HEK293T (cell line): ENCODE measurements at regions not wholly inside any gene's neighbourhood (a gene's known extent, or its start where the extent isn't known, plus 50 kb on each side); places are given as distances from the start of the nearest gene placed in this dataset.

ENCODE experiments used
- CTCF ChIA-PET: fragments of 350-600 bp; formaldehyde crosslinking; extraction: SDS; loops from one replicate; lab custom pipeline; 2021; ENCODE audit warnings: antibody characterized with exemption, inconsistent platforms; lab: Yijun Ruan, JAX
- POLR2A ChIA-PET: fragments of 350-600 bp; formaldehyde crosslinking; extraction: SDS; loops from one replicate; lab custom pipeline; 2020; ENCODE audit warnings: antibody characterized with exemption, inconsistent platforms; lab: Yijun Ruan, JAX
- DNase-seq: peaks from one replicate; pipeline ENCODE4 v3.0.0; 2012; ENCODE audit warnings: mixed read lengths; ENCODE audit errors: extremely low spot score
- ARNT ChIP-seq: fragments of 450-650 bp; IDR thresholded peaks from 2 replicates; pipeline ENCODE4 v1.6.1; 2017; ENCODE audit warnings: mild to moderate bottlenecking
- BHLHE40 ChIP-seq: fragments of 450-650 bp; IDR thresholded peaks from 2 replicates; pipeline ENCODE4 v1.6.1; 2016; ENCODE audit warnings: mild to moderate bottlenecking, moderate library complexity, borderline replicate concordance
- CTBP1 ChIP-seq: fragments of 450-650 bp; IDR thresholded peaks from 2 replicates; pipeline ENCODE4 v1.6.1; 2016; ENCODE audit warnings: borderline replicate concordance
- ELF4 ChIP-seq: fragments of 450-650 bp; IDR thresholded peaks from 2 replicates; pipeline ENCODE4 v1.6.1; 2017; ENCODE audit warnings: antibody characterized with exemption
- FOXA1 ChIP-seq: fragments of 450-650 bp; IDR thresholded peaks from 2 replicates; pipeline ENCODE4 v1.6.1; 2016; ENCODE audit warnings: mild to moderate bottlenecking
- FOXK2 ChIP-seq: fragments of 450-650 bp; IDR thresholded peaks from 2 replicates; pipeline ENCODE4 v1.6.1; 2016; ENCODE audit warnings: mild to moderate bottlenecking
- FOXM1 ChIP-seq: fragments of 450-650 bp; IDR thresholded peaks from 2 replicates; pipeline ENCODE4 v1.6.1; 2017; ENCODE audit warnings: mild to moderate bottlenecking, borderline replicate concordance
- HDGF ChIP-seq: fragments of 450-650 bp; IDR thresholded peaks from 2 replicates; pipeline ENCODE4 v1.6.1; 2017; ENCODE audit warnings: antibody characterized with exemption, borderline replicate concordance
- L3MBTL2 ChIP-seq: fragments of 450-650 bp; conservative IDR thresholded peaks from 2 replicates; pipeline ENCODE4 v1.6.1; 2016; ENCODE audit warnings: mild to moderate bottlenecking
- LEF1 ChIP-seq: fragments of 450-650 bp; IDR thresholded peaks from 2 replicates; pipeline ENCODE4 v1.6.1; 2017; ENCODE audit warnings: mild to moderate bottlenecking, borderline replicate concordance
- NFRKB ChIP-seq: fragments of 450-650 bp; IDR thresholded peaks from 2 replicates; pipeline ENCODE4 v1.6.1; 2016; ENCODE audit warnings: mild to moderate bottlenecking, moderate library complexity
- SP1 ChIP-seq: fragments of 450-650 bp; IDR thresholded peaks from 2 replicates; pipeline ENCODE4 v1.6.1; 2017
- SUZ12 ChIP-seq: fragments of 450-650 bp; IDR thresholded peaks from 2 replicates; pipeline ENCODE4 v1.6.1; 2016; ENCODE audit warnings: mild to moderate bottlenecking
- TARDBP ChIP-seq: fragments of 450-650 bp; IDR thresholded peaks from 2 replicates; pipeline ENCODE4 v1.6.1; 2016
- ZNF384 ChIP-seq: fragments of 450-650 bp; IDR thresholded peaks from 2 replicates; pipeline ENCODE4 v1.6.1; 2016
- TF ChIP-seq, protein P1 (sequence below): fragments of 450-650 bp; IDR thresholded peaks from 2 replicates; pipeline ENCODE4 v1.6.1; 2016

DNA sequence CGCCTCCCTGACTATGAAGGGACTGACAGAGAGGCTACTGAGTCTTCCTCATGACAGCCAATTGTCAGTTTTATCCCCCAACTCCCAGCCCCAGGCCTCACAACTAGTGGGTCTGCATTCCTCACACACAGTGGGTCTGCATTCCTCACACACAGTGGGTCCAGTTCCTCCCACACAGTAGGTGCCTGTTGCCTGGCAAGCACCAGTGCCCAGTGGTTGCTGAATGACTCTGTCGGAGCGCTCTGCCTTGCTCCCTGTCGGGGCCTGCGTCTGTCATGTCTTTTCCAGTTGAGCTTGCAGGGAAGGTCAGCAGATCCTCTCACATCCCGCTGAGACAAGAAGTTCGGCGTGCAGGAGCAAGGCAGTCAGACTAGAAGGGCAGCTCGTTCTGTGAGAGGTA lies 590.0 kb upstream of the MKI67 start:
- no peak for DNase-seq
- ChIA-PET POLR2A (no interaction called here), CTCF (no interaction called here)
- TF ChIP-seq ZNF384 (no peak), HDGF (no peak), BHLHE40 (no peak), L3MBTL2 (no peak), ELF4 (no peak), SUZ12 (no peak), SP1 (no peak), FOXM1 (no peak), LEF1 (no peak), FOXA1 (no peak), ARNT (no peak), TARDBP (no peak), NFRKB (no peak), FOXK2 (no peak), CTBP1 (no peak)
- TF ChIP-seq, protein P1, sequence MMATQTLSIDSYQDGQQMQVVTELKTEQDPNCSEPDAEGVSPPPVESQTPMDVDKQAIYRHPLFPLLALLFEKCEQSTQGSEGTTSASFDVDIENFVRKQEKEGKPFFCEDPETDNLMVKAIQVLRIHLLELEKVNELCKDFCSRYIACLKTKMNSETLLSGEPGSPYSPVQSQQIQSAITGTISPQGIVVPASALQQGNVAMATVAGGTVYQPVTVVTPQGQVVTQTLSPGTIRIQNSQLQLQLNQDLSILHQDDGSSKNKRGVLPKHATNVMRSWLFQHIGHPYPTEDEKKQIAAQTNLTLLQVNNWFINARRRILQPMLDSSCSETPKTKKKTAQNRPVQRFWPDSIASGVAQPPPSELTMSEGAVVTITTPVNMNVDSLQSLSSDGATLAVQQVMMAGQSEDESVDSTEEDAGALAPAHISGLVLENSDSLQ = no peak

DNA sequence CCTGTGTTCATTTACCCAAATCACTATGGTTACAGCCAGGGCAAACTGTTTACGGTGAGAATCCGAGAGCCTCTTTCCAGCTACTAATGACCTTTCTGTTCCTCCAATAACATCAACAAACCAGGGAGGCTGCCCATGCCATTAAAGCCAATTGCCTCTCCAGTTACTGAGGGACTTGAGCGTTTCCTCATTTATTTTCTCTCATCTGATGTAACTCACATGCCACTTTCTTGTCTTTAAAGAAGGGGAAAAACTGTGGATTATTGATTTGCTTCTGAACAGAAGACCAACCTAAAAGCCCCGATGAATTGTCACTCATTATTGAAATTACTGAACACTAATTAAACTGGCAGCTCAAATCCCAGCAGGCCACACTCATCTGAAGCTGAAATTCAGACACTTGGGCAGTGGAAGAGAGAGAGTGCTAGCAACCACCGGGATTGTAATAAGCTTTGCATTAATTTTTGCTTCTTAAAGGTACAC lies 595.8 kb upstream of the MKI67 start:
- POLR2A ChIA-PET = no interaction called here
- TF ChIP-seq CTBP1 = no peak
- no peak for TF ChIP-seq LEF1
- TF ChIP-seq TARDBP = no peak
- TF ChIP-seq SUZ12 = no peak
- TF ChIP-seq BHLHE40 = no peak
- TF ChIP-seq, protein P1 = no peak
- CTCF ChIA-PET = no interaction called here
- no peak for DNase-seq

DNA sequence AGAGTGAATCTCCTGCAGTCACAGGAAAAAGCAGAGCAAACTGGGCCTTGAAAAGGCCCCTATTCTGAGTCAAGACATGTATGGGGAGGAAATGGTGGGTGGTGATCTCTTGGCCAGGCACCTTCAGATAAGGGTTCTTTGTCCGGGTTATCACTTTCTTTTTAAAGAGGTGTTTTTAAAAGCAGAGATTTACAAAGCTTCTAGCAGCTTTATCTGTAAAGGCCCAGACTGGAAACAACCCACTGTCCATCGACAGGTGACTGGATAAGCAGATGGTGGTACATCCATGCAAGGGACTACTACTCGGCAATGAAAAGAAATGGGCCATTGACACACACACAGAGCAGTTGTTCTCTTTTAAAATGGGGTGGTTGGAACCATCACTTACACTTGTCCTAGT lies 596.7 kb upstream of the MKI67 start:
- ChIA-PET POLR2A (no interaction called here), CTCF (no interaction called here)
- TF ChIP-seq BHLHE40 (no peak), LEF1 (no peak), SP1 (no peak), FOXA1 (no peak), ELF4 (no peak), FOXK2 (no peak), ZNF384 (no peak), CTBP1 (no peak), SUZ12 (no peak), FOXM1 (no peak), L3MBTL2 (no peak), ARNT (no peak), HDGF (no peak)
- TF ChIP-seq, protein P1 = no peak
- DNase-seq = no peak

DNA sequence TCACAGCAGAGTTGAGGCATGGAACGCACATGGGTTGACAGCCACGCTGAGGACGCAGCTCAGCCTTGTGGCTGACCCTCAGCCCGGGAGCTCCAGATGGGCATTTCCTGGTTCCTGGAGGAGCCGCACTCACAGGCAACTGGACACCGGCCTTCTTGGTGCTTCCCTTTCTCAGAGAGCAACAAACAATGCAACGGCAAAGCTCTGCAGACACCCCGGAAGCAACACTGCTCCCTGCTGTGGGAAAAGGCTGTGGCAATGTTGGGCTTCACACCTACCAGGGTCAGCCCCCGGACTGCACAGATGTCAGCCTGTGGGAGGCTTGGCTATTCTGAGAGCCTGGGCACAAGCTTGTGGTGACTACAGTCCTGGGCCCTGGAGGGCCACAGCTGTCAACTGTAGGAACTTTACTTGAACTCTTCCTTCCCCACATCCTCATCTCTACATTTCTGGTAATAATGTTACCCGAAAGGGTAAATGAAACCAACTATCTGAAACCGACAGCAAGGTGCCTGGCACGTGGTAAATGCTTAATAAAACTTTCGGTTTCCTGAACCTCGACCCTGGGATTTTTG lies 597.5 kb upstream of the MKI67 start:
- no peak for DNase-seq
- no peak for TF ChIP-seq ZNF384
- no peak for TF ChIP-seq FOXK2
- no peak for TF ChIP-seq FOXM1
- TF ChIP-seq ELF4 = no peak
- no peak for TF ChIP-seq BHLHE40
- no peak for TF ChIP-seq CTBP1
- no peak for TF ChIP-seq SUZ12
- TF ChIP-seq, protein P1 = no peak
- no peak for TF ChIP-seq NFRKB
- no peak for TF ChIP-seq LEF1
- TF ChIP-seq L3MBTL2 = no peak
- POLR2A ChIA-PET = no interaction called here
- CTCF ChIA-PET = no interaction called here

DNA sequence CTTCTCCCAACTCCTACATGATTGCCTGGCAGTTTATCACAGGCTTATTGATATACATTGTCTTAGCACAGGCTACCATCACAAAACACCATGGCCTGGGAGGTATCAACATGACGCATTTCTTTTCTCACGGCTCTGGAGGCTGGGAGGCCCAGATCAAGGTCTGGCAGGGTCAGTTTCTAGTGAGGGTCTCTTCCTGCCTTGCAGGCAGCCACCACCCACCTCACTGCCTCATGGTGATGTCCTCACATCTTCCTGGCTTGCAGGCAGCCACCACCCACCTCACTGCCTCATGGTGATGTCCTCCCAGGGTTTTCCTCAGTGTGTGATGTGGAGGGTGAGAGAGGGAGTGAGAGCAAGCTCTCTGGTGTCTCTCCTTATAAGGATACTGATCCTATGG lies 599.3 kb upstream of the MKI67 start:
- ChIA-PET POLR2A (no interaction called here), CTCF (no interaction called here)
- no peak for DNase-seq
- TF ChIP-seq HDGF = no peak
- no peak for TF ChIP-seq FOXK2
- TF ChIP-seq ARNT = no peak
- TF ChIP-seq, protein P1 = no peak
- no peak for TF ChIP-seq FOXA1
- no peak for TF ChIP-seq ZNF384

DNA sequence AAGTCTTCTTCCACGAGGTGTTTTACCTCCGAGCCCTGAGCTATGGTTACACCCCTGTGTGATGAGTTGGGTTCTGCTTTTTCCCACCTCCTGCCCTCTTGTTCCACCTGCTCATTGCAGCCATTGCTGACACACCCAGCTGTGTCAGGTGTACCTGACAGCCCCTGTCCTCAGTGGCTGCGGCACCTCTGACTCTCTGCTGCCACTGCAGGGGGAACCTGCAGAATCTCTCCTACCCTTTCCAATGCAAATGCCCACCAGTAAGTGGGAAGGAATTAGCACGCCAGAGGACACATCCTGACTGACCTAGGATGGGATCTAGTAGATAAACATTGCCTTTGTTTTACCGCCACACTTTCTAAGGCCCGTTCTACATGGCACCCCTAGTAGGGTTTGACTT lies 600.9 kb upstream of the MKI67 start:
- TF ChIP-seq ZNF384 = no peak
- no peak for TF ChIP-seq NFRKB
- TF ChIP-seq FOXM1 = no peak
- TF ChIP-seq SP1 = no peak
- no peak for TF ChIP-seq FOXA1
- TF ChIP-seq BHLHE40 = no peak
- no peak for TF ChIP-seq FOXK2
- TF ChIP-seq ARNT = no peak
- TF ChIP-seq SUZ12 = no peak
- TF ChIP-seq HDGF = no peak
- no peak for TF ChIP-seq TARDBP
- TF ChIP-seq CTBP1 = no peak
- CTCF ChIA-PET = no interaction called here
- no peak for DNase-seq
- POLR2A ChIA-PET = no interaction called here
